ENCODE measurements at regions not wholly inside any gene's neighbourhood (a gene's known extent, or its start where the extent isn't known, plus 50 kb on each side); places are given as distances from the start of the nearest gene placed in this dataset.

DNA sequence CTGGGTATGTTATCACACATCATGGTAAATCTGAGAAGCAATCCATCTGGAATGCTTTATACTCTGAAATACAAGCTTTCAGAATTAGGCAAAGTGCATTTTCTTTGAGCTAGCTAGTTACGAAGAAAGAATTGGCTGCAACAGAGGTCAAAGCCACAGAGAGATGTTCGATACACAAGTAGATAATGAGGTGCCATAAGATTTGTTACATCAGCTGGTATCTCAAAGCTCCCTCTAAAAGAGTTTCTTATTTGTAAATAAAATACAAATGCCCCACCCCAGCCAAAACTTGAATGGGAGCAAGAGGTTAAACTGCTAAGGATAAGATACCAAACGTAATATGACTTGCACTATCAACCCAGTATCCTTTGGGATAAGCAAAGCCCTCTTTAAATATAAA, 84.0 kb upstream of the SLCO3A1 start:
- no peak for DNase-seq

DNA sequence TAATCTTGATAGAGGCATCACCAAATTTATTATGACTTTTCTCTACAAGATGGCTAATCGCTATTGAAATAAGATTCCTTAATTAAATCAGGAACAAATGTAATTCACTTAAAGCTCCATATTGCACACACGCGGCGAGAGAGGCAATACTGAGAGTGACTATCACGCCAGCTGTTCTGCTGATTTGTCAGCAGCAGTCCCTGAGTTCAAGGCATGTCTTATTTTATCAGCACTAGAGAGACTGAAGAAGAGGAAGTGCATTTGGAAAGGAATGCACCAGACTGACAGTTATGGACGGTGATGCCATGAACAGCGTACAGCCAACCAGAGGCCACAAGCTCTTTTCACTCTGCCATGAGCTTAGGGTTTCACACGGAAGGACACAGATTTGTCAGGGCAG, 83.6 kb upstream of the SLCO3A1 start:
- DNase-seq: no peak

DNA sequence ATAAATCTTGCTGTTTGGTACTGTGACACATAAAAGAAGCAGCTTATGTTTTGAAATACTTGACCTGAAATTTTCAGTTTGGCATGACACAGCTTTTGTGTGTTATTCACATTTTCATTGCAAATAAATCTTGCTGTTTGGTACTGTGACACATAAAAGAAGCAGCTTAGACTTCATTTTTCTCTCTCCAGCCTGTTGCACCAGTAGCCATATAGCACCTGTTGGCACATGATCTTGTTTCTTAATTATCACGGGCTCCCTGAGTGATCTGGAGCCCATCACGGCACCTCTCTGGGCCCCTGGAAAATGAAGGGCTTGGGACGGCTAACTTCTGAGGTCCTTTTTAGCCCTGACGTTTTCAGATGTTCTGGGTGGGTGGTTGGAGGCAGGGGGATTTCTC, 77.4 kb upstream of the SLCO3A1 start:
- DNase-seq: no peak

DNA sequence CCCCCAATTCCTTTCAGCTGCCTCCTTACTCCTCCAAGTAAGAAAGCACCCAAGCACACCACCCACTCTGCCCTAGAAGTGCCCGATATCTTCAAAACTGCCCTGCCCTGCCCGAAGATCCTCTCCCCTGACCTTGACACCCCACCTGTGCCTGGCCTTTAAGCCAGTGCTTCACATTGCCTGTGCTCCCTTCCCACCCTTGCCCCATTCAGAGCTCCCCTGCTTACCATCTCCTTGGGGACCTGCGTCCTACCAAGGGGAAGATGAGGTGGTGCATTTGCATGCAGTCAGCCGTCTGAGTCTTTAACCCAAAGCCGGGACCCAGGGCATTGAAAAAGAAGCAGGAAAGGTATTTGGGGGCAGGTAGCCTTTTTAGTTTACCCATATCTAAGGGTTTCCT, 73.5 kb upstream of the SLCO3A1 start:
- DNase-seq: no peak

DNA sequence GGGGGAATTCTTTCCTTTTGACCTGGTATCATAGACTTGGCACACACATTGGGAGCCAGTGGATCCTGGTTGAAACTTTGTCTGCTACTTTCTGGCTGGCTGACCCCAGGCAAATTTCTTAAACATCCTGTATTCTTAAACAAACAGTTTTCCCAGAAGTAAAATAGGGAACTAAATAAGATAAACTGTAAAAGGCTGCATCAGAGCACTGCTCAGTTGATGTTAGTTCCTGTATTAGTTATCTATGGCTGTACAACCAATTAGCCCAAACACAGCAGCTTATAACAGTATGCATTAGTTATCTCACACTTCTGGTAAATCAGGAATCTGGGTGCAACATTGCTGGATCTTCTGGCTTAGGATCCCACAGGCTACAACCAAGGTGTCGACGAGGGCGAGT, 73.1 kb upstream of the SLCO3A1 start:
- no peak for DNase-seq

DNA sequence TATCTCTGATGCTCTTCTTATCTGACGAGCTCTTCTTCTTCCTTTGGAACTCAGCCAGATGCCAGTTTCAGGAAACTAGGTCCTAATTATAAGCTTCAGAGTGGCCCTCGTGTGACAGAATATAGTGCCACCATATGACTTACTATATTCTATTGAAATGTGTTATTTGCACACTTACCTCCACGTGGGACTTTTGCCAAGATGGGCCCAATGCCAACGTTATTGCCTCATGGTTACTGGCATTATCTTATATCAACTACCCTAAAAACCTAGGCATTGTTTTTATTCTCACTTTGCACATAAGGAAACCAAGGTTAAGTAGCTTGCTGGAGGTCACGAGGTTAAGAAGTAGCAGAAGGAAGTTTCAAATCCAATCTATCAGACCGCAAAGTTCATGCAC, 71.3 kb upstream of the SLCO3A1 start:
- DNase-seq: peak; percentile 53 to 73

DNA sequence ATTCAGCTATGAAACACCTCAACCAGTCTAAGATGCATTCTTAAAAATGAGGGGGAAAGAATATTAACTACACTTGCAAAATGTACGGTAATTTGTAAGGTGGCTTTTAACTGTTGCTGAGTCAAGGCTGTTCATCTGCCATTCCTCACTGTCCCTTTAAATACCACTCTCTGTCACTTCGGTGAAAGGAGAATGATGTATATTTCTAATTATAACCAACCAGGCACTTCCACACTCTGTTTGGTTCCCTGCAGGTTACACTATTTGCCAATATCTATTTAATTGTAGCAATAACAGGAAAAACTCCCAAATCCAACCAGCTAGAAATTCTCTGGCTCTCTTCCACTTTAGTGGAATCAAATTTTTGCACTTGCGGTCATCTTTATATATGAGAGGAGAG, 70.5 kb upstream of the SLCO3A1 start:
- no peak for DNase-seq

DNA sequence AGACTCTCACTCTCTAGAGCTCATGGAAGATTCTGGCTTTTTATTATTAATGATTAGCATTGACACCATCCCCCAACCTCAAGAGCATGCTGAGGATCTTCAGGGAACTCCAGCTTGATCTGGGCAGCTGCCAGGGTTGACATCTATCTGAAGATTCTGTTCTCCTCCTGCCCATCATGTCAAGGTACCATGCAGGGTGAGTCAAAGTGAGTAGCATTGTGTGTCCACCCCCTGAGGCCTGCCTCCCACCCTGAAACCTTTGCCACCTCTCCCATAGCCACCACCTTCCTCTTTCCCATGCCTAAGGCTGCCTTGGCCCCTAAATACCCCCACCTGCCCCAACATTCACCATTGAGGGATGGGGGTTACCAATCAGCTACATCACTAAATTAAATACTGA, 70.1 kb upstream of the SLCO3A1 start:
- no peak for DNase-seq

DNA sequence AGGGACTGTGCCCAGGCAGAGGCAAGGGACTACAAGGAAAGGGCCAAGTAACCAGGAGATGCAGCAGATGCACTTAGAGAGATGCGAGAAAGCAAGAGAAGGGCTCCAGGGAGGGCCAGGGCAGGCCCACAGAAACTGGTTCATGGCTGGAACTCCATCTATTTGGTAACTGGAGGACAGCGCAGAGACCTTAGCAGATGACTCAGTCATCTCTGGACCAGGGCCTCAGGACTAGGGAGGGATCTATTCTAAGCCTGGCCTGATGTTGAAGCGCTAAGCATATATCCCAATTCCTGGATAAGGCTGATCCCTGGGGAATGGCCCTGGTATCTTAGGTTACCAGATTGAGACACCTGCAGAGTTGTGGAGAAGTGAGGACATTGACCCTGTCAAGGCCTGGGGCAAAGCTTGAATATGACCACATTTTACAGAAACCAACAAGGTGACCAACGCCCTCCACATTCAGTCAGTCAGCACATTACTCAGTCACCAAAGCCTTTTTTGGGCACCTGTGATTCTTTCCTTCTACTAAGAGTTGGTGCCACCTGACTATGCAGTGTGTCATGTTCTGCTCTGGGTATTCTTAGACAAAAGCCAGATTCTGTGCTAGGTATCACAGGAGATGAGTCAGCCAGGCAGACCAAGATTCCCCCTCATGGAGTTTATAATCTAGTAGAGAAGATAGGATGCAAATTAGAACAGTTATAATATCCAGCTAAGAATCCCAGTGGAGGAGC, 68.4 kb upstream of the SLCO3A1 start:
- no peak for DNase-seq

DNA sequence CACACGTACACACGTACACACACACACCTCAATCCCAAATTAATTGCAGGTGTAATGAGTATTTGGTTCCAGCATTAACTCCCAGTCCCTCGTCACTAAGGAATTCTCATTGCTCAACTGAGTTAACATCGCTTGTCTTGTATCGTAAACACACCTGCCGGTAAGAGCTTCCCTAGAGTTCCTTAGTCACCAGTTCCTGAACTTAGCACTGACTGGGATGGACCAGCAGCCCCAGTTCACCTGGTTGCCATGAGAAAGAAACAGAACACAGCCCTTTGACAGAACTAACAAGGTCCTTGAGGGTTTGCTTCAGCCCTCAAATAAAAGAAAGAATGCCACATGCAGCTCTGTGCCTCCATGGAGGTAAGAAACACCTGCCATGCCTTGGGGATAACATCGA, 66.3 kb upstream of the SLCO3A1 start:
- DNase-seq: peak in 1 of 2 experiments; percentile 14

DNA sequence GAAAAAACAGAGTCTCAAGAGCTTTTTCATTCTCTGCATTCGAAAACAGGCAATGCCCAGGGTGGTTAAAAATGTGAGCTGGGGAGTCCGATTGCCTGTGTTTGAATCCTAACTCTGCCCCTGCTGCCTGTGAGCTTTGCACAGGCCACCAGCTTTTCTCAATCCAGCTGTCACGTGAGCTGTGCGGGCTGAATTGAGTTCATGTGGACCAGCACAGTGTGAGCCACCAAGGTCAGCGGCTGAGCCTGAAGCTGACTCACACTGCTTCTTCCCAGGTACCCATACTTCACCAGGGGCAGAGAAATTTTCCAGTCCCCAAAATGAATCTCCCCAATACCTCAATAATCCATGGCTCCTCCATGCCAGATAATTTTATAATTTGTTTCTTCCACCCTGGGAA, 64.4 kb upstream of the SLCO3A1 start:
- no peak for DNase-seq

DNA sequence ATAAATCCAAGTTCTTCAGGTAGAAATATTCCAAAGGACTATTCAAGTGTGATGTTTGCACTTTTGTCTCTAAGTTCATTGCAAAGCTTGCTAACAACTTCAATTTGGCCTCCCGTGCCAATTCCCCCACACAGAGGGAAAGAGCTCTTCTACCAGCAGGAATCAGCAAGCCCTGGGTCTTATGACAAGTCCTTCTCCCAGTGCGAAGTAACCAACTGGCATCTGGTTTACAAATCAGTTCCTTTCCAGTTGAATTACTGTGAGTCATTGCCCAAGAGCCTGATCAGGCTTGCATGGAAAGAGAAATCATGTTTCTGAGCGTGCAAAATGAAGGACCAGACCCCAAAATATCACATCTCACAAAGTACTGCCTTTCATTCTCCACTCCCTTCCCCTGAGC, 62.7 kb upstream of the SLCO3A1 start:
- DNase-seq: no peak

DNA sequence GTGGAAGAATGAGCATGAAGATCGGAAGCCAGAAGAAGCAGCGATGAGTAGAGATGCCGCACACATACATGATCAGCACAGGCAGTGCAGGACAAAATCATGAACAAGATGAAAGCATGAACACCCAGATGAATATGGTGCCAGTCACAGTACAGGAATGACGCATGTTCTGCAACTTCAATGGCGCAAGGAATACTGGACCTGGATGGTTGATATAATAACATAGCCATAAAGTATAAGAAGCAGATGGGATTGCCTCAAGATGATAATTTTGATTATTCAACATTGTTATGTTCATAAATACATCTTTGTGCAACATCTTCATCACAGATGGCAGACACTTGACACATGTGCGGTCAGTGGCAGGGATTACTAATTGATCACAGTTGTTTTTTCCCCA, 59.7 kb upstream of the SLCO3A1 start:
- no peak for DNase-seq

DNA sequence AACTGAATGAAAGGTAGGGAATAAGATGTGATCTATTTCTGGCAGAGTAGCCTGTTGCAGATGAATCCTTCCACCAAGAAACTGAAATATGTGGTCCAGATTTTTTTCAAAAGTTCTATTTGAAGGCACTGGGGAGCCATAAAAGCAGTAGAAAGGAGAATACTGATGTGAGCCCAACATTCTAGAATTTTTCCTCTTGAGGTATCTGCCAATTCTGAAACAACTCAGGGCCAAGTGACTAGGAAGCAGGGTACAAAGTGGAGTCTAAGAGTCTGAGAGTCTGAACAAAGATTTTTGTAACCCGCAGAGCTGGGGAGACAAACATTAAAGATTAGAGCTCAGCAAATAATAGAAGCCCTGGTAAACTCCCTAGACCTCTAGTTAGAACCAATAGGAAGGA, 58.3 kb upstream of the SLCO3A1 start:
- no peak for DNase-seq

DNA sequence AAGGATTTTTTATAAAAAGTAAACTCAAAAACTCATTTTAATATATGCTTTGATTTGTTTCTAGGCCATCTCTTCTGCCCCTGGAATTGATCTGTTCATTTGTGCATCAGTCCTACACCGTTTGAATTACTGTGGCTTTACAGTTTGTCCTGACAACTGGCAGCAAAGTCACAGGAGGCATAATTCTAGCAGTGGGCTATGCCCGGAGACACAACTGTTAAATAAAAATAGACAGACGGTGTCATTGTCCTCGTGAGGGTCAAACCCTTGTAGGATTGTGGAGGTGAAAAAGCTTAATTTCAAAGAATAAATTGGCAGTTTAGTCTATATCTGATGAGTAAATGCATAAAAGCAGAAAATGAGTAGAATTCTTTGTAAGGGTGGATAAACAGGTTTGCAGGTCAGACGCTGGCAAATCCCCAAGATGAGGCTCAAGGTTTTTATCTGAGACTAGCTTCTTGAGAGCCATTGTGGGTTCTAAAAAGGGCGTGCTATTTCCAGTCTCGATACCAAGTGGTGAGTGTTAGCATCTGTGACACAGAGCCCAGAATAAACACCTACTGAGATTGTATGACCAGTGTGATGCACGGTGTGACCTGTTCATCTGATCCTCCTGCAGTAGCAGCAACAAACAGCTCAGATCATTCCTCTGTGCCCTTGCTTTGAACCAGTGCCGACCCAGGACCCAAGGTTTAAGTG, 51.5 kb upstream of the SLCO3A1 start:
- no peak for DNase-seq

DNA sequence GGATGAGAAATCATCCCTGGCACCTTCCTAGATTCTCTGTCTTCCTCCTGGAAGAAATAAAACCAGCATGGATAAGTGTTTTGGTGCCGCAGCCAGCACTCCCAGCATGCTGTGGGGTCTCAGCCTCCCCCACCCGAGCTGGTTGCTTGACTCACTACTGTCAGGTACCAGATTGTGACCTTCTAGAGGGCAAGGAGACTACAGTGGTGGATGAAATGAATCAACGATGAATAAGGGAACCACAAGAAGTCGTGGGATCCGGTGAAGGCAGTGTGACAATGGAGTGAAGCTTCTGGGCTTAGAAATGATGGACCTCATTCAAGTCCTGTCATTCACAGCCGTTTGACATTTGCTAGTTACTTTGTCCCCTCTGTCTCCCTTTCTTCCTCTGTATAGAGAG, 50.2 kb upstream of the SLCO3A1 start:
- no peak for DNase-seq
